HL-60 (cell line): ENCODE measurements at regions not wholly inside any gene's neighbourhood (a gene's known extent, or its start where the extent isn't known, plus 50 kb on each side); places are given as distances from the start of the nearest gene placed in this dataset.

Experiments used
- CTCF ChIP-seq: IDR thresholded peaks from one replicate; pipeline ENCODE4 v1.5.1; 2011; ENCODE audit warnings: low read length, control low read depth, inconsistent platforms; ENCODE audit not compliant: insufficient read depth
- GABPA ChIP-seq: IDR thresholded peaks from 2 replicates; pipeline ENCODE4 v1.6.1; 2012; ENCODE audit warnings: low read depth
- POLR2AphosphoS5 ChIP-seq: IDR thresholded peaks from 2 replicates; pipeline ENCODE4 v1.6.1; 2012; ENCODE audit warnings: low read depth

DNA sequence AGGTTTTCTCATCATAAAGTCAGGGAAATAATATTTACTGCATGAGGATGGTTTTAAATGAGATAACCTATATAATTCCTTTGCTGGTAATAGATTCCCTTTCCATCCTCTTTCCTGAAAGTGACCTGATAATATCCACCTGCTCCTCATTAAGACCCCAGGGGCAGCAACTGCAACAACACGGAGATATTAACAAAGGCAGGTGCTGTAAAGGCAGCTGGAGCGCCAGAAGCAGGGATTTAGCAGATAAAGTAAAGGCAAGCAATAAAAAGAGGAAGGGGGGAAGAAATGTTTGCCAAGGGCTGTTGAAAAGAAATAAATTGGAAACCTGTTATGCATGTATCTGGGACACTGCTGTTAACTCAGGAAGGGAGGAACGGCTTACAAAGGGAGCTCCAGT lies 472.6 kb upstream of the KLHL29 start:
- TF ChIP-seq CTCF: no peak
- no peak for TF ChIP-seq POLR2AphosphoS5
- no peak for TF ChIP-seq GABPA
